Activated naive CD8-positive, alpha-beta T cell treated with anti-CD3 and anti-CD28 coated beads, Interleukin-2, amount 50 U/mL, for 24 hours (primary cell): ENCODE measurements at regions not wholly inside any gene's neighbourhood (a gene's known extent, or its start where the extent isn't known, plus 50 kb on each side); places are given as distances from the start of the nearest gene placed in this dataset.

ENCODE experiments used
- ATAC-seq: fragments of 150-1000 bp; cut with Tn5 transposase; one replicate; pipeline ENCODE4 v1.10.0; 2021
- DNase-seq: peaks from one replicate; pipeline ENCODE4 v3.0.0; 2021
- H3K27ac Mint-ChIP-seq: one replicate; pipeline ENCODE4 v1.8.0; 2021; ENCODE audit warnings: mild to moderate bottlenecking, mixed read lengths
- H3K27me3 Mint-ChIP-seq: one replicate; pipeline ENCODE4 v1.8.0; 2021; ENCODE audit warnings: mixed read lengths
- H3K36me3 Mint-ChIP-seq: one replicate; pipeline ENCODE4 v1.8.0; 2021; ENCODE audit warnings: low read depth, mixed read lengths
- H3K4me1 Mint-ChIP-seq: one replicate; pipeline ENCODE4 v1.8.0; 2021; ENCODE audit warnings: mixed read lengths
- H3K4me3 Mint-ChIP-seq: one replicate; pipeline ENCODE4 v1.8.0; 2021; ENCODE audit warnings: mild to moderate bottlenecking, moderate library complexity, mixed read lengths
- H3K9me3 Mint-ChIP-seq: one replicate; pipeline ENCODE4 v1.8.0; 2021; ENCODE audit warnings: mixed read lengths

DNA sequence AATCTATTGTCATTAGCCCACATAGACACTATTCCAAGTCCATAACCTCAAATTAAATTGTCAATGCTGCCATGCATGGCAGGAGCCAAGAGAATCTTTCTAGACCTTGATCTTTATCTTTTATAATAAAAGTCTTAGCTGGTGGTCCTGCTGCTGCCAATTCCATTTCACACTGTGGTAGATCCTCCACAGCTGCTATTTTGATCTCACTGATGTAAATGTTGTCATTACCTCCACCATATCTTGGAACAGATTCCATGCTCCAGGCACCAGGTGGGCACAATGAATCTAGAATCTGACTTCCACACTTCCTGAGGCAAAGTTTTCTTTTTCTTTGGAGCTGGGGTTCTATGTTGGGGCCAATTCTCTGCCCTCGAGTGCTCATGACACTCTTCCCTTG lies 161.2 kb downstream of the TMTC3 start:
- H3K4me1 Mint-ChIP-seq, result peaks cover 30% of the 10 kb centered on the region
- peaks cover 10% of the 10 kb centered on the region for H3K9me3 Mint-ChIP-seq
- ATAC-seq, result no peak
- H3K4me3 Mint-ChIP-seq, result no peak overlapping the region
- no peak overlapping the region for H3K27ac Mint-ChIP-seq
- DNase-seq, result no peak
- peaks cover 6% of the 10 kb centered on the region for H3K27me3 Mint-ChIP-seq
- H3K36me3 Mint-ChIP-seq, result no peaks in the 10 kb centered on the region

DNA sequence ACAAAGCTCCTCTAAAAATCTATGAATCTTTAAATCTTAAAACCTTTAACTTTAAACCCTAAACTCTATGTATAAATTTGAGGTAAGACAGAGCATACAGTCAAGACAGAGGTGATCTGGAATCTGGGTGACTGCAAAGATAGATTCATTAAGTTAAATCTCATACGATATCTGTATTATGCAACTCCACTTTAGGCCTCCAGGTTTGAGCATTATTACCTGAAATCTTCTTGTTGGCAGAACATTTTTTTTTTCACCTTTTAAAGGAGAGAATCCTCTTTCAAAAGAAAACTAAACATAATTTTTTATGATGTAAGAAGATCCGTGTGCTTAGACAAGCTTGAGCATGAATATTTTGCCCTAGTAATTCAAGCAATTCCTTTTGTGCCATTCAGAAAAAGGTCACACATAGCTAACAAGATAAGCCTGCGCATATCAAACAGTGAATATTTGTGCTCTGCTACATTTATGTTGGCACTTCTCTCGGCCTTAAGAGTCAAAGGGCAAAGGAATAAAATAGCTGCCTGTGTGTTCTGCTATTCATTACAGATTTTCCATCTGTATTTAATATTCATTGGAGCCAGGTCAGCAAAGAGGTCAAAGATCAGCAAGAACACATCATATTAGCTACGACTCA lies 163.3 kb downstream of the TMTC3 start:
- Mint-ChIP-seq H3K4me1 (peaks cover 9% of the 10 kb centered on the region), H3K36me3 (no peaks in the 10 kb centered on the region), H3K4me3 (no peak overlapping the region), H3K27me3 (peaks cover 6% of the 10 kb centered on the region), H3K27ac (no peak overlapping the region), H3K9me3 (peaks cover 7% of the 10 kb centered on the region)
- ATAC-seq (no peak), DNase-seq (no peak)

DNA sequence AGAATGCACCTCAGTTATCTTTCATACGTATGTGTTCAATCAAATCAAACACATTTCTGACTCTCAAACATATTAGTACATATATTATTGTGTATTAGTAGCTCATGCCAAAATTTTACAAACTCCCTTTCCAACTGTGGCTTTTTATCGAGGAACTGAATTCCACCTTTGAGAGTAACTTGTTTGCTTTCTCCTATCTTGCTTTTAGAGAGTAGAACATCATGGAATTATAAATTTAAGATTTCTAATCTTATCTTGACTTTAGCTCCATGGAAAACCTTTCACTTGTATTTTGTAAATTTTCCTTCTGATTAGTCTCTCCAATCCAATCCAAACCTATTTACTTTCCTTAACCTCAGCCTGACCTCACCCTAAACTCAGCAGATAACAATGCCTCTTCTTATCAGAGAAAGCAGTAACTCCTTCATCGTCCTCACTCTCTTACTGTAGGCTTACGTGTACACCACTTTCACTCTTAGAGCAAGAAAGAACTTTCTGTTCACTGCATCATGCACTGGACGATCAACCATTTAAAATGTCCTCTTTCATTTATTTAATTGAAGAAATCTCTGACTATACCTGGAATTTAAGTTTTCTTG lies 164.5 kb downstream of the TMTC3 start:
- ATAC-seq (no peak), DNase-seq (no peak)
- Mint-ChIP-seq H3K4me3 (no peak overlapping the region), H3K4me1 (peaks cover 6% of the 10 kb centered on the region), H3K9me3 (peaks cover 3% of the 10 kb centered on the region), H3K27me3 (peaks cover 6% of the 10 kb centered on the region), H3K36me3 (no peaks in the 10 kb centered on the region), H3K27ac (no peak overlapping the region)

GRCh38 chr12:88307961-88308360 lies 165.9 kb downstream of the TMTC3 start:
- ATAC-seq (no peak), DNase-seq (no peak)
- Mint-ChIP-seq H3K4me1 (peaks cover 6% of the 10 kb centered on the region), H3K27ac (no peak overlapping the region), H3K4me3 (no peak overlapping the region), H3K9me3 (peaks cover 3% of the 10 kb centered on the region), H3K27me3 (peaks cover 6% of the 10 kb centered on the region), H3K36me3 (no peaks in the 10 kb centered on the region)

DNA sequence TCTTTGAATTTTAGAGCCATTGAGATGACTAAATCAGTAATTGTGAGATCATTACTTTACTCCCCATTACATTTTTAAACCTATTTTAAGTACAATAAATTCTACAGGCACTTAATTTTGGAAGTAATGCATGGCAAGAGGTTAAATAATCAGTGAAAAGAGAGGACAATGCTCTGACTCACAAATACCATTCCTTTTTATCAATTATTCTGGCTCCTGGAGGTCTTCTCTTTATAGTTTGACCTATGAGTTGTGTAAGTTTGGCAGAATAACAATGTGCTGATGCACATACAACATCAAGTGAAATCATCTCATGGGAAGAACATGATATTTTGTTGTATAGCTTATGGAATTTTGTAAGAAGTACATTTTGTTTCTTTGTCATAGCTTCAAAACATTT lies 166.7 kb downstream of the TMTC3 start:
- peaks cover 6% of the 10 kb centered on the region for H3K27me3 Mint-ChIP-seq
- ATAC-seq (no peak), DNase-seq (no peak)
- H3K9me3 Mint-ChIP-seq, result peaks cover 3% of the 10 kb centered on the region
- no peak overlapping the region for H3K27ac Mint-ChIP-seq
- no peaks in the 10 kb centered on the region for H3K36me3 Mint-ChIP-seq
- no peak overlapping the region for H3K4me3 Mint-ChIP-seq
- H3K4me1 Mint-ChIP-seq, result peaks cover 6% of the 10 kb centered on the region

DNA sequence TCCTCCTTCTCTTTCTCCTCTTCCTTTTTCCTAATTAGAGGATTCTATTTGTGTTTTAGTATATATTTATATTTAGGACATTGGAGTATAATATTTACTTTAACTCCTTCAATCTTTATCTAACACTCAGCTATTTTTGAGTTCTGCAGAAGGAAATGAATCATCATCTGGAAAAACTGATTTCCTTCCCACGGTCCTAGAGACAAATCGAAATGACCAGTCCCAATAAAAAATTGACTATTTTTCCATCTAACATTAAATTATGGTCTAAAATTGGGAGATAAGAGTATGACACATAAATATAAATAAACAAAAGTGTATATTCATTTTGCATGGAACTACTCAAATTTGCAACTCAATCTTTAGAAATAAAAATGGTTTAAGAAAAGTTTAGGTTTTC lies 167.4 kb downstream of the TMTC3 start:
- no peak for ATAC-seq
- DNase-seq, result no peak
- peaks cover 6% of the 10 kb centered on the region for H3K4me1 Mint-ChIP-seq
- peaks cover 3% of the 10 kb centered on the region for H3K9me3 Mint-ChIP-seq
- H3K36me3 Mint-ChIP-seq, result no peaks in the 10 kb centered on the region
- no peak overlapping the region for H3K4me3 Mint-ChIP-seq
- peaks cover 6% of the 10 kb centered on the region for H3K27me3 Mint-ChIP-seq
- H3K27ac Mint-ChIP-seq, result no peak overlapping the region

GRCh38 chr12:88310069-88310468 lies 168.0 kb downstream of the TMTC3 start:
- Mint-ChIP-seq H3K4me3 (no peak overlapping the region), H3K27me3 (peaks cover 6% of the 10 kb centered on the region), H3K27ac (no peak overlapping the region), H3K36me3 (no peaks in the 10 kb centered on the region), H3K4me1 (peaks cover 6% of the 10 kb centered on the region), H3K9me3 (peaks cover 3% of the 10 kb centered on the region)
- no peak for DNase-seq
- ATAC-seq, result no peak

DNA sequence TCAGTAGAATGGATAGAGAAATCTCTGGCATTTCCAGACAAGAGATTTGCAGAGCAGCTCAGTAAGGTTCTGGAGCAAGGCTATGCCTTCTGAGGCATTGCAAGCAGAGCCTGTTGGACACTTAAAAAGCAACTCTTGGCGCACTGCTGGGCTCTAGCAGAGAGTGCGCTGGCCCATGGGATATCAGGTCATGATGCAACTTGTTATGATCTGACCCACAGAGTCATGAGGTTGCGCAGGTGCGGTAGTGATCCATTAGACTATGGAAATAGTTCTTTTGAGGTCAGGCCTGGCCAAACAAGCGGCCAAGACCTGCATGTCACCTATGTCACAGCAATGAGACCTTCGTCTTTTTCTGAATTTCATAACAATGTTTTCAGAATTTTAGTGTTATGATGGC lies 168.6 kb downstream of the TMTC3 start:
- Mint-ChIP-seq H3K4me1 (peaks cover 6% of the 10 kb centered on the region), H3K36me3 (no peaks in the 10 kb centered on the region), H3K9me3 (peaks cover 3% of the 10 kb centered on the region), H3K27ac (no peak overlapping the region), H3K4me3 (no peak overlapping the region), H3K27me3 (peaks cover 6% of the 10 kb centered on the region)
- ATAC-seq (no peak), DNase-seq (no peak)

- ATAC-seq, result no peak
- Mint-ChIP-seq H3K4me1 (no peaks in the 10 kb centered on the region), H3K9me3 (peaks cover 3% of the 10 kb centered on the region), H3K27me3 (peaks cover 1% of the 10 kb centered on the region), H3K4me3 (no peak overlapping the region), H3K36me3 (no peaks in the 10 kb centered on the region), H3K27ac (no peak overlapping the region)
- no peak for DNase-seq
These were observed 171.4 kb downstream of the TMTC3 start for GRCh38 chr12:88313554-88313953.

GRCh38 chr12:88314706-88315105 lies 172.6 kb downstream of the TMTC3 start:
- H3K4me1 Mint-ChIP-seq, result no peaks in the 10 kb centered on the region
- ATAC-seq (no peak), DNase-seq (no peak)
- H3K27me3 Mint-ChIP-seq, result peaks cover 1% of the 10 kb centered on the region
- no peak overlapping the region for H3K4me3 Mint-ChIP-seq
- H3K36me3 Mint-ChIP-seq, result no peaks in the 10 kb centered on the region
- H3K27ac Mint-ChIP-seq, result no peak overlapping the region
- peaks cover 3% of the 10 kb centered on the region for H3K9me3 Mint-ChIP-seq

DNA sequence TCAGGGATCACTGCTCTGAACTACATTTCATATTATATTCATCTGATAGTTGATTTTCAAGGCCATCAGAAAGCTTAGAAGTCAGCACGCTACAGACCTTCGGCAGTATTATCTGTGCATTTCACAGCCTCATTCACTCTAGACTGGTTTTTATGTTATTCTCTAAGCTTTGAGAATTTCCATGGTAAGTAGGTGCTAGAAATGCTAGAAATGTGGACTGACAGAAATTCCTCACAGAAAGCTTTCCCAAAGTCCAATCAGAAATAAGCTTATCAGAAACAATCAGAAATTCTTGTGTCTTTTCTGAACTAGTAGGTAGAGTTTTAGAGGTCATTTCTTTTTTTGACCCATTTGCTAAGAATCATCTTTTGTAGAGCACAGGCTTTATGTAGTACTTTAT lies 176.6 kb downstream of the TMTC3 start:
- ATAC-seq (no peak), DNase-seq (no peak)
- H3K36me3 Mint-ChIP-seq, result no peaks in the 10 kb centered on the region
- H3K4me3 Mint-ChIP-seq, result no peak overlapping the region
- no peak overlapping the region for H3K27ac Mint-ChIP-seq
- peaks cover 1% of the 10 kb centered on the region for H3K27me3 Mint-ChIP-seq
- H3K4me1 Mint-ChIP-seq, result no peaks in the 10 kb centered on the region
- H3K9me3 Mint-ChIP-seq, result no peaks in the 10 kb centered on the region

- Mint-ChIP-seq H3K4me3 (no peak overlapping the region), H3K36me3 (no peaks in the 10 kb centered on the region), H3K27ac (no peak overlapping the region), H3K4me1 (no peaks in the 10 kb centered on the region), H3K9me3 (no peaks in the 10 kb centered on the region), H3K27me3 (no peaks in the 10 kb centered on the region)
- DNase-seq (no peak), ATAC-seq (no peak)
These were observed 183.1 kb downstream of the TMTC3 start for GRCh38 chr12:88325076-88325815.

DNA sequence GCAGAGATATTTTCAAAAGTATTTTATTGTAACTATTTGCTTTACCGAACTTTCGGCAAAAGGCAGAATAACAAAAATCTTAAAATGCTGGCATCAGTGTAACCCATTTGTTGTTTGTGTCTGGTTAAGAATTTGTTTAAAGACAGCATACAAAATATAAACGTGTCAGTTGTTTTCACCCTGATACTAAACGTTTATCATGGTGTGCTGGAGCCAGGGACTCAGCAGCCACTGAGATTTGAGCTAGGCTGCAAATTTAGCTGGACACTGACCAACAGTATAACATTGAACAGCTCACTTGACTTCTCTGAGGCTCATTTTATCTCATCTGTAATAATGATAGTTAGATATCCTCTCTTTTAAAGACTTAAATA lies 183.7 kb downstream of the TMTC3 start:
- H3K4me3 Mint-ChIP-seq, result no peak overlapping the region
- no peak for DNase-seq
- H3K4me1 Mint-ChIP-seq, result no peaks in the 10 kb centered on the region
- no peak overlapping the region for H3K27ac Mint-ChIP-seq
- no peaks in the 10 kb centered on the region for H3K9me3 Mint-ChIP-seq
- H3K36me3 Mint-ChIP-seq, result no peaks in the 10 kb centered on the region
- no peak for ATAC-seq
- H3K27me3 Mint-ChIP-seq, result no peaks in the 10 kb centered on the region

- DNase-seq (no peak), ATAC-seq (no peak)
- no peaks in the 10 kb centered on the region for H3K4me1 Mint-ChIP-seq
- no peaks in the 10 kb centered on the region for H3K9me3 Mint-ChIP-seq
- no peaks in the 10 kb centered on the region for H3K36me3 Mint-ChIP-seq
- no peak overlapping the region for H3K4me3 Mint-ChIP-seq
- no peak overlapping the region for H3K27ac Mint-ChIP-seq
- H3K27me3 Mint-ChIP-seq, result no peaks in the 10 kb centered on the region
These were observed 185.2 kb downstream of the TMTC3 start for GRCh38 chr12:88327276-88327675.

DNA sequence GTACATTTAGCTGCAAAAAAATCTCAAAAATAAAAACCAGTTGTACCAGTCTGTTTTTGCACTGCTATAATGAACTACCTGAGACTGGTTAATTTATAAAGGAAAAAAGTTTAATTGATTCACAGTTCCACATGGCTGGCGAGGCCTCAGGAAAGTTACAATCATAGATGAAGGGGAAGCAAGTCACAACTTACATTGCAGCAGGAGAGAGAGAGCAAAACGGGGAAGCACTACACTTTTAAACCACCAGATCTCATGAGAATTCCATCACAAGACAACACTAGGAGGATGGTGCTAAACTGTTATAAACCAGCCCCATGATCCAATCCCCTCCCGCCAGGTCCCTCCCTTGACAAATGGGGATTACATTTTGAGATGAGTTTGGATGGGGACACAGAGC lies 186.0 kb downstream of the TMTC3 start:
- no peaks in the 10 kb centered on the region for H3K4me1 Mint-ChIP-seq
- no peak for ATAC-seq
- H3K4me3 Mint-ChIP-seq, result no peak overlapping the region
- no peaks in the 10 kb centered on the region for H3K9me3 Mint-ChIP-seq
- no peak for DNase-seq
- no peaks in the 10 kb centered on the region for H3K27me3 Mint-ChIP-seq
- no peak overlapping the region for H3K27ac Mint-ChIP-seq
- no peaks in the 10 kb centered on the region for H3K36me3 Mint-ChIP-seq
